HFFc6 (cell line): ENCODE measurements at regions not wholly inside any gene's neighbourhood (a gene's known extent, or its start where the extent isn't known, plus 50 kb on each side); places are given as distances from the start of the nearest gene placed in this dataset.

Experiments used
- DNase-seq: peaks from one replicate; pipeline ENCODE4 v3.0.0-alpha.2; 2018
- H3K27ac Mint-ChIP-seq: 2 replicates; pipeline ENCODE4 v1.8.0; 2020; ENCODE audit warnings: mild to moderate bottlenecking, mixed read lengths
- H3K27me3 Mint-ChIP-seq: 2 replicates; pipeline ENCODE4 v1.8.0; 2021; ENCODE audit warnings: mild to moderate bottlenecking, moderate library complexity, mixed read lengths; ENCODE audit not compliant: insufficient read depth
- H3K36me3 Mint-ChIP-seq: 2 replicates; pipeline ENCODE4 v1.8.0; 2021; ENCODE audit warnings: low read depth, mixed read lengths
- H3K4me1 Mint-ChIP-seq: 2 replicates; pipeline ENCODE4 v1.8.0; 2020; ENCODE audit warnings: low read depth, mixed read lengths
- H3K4me3 Mint-ChIP-seq: 2 replicates; pipeline ENCODE4 v1.8.0; 2020; ENCODE audit warnings: mild to moderate bottlenecking, moderate library complexity, mixed read lengths
- H3K9me3 Mint-ChIP-seq: 2 replicates; pipeline ENCODE4 v1.8.0; 2020; ENCODE audit warnings: mild to moderate bottlenecking, mixed read lengths
- CTCF ChIP-seq: fragments of 200-600 bp; sonication (generic); IDR thresholded peaks from 2 replicates; pipeline ENCODE4 v1.5.0; 2021; ENCODE audit warnings: antibody characterized with exemption, mild to moderate bottlenecking

GRCh38 chr17:70677783-70678647 is 508.7 kb downstream of the KCNJ2 start:
- Mint-ChIP-seq H3K36me3 (no peaks in the 10 kb centered on the region), H3K4me1 (no peaks in the 10 kb centered on the region), H3K4me3 (no peak overlapping the region), H3K27ac (no peak overlapping the region), H3K9me3 (peaks cover 21% of the 10 kb centered on the region; the same call in 1 of the 2 replicates), H3K27me3 (no peaks in the 10 kb centered on the region)
- no peak for DNase-seq
- TF ChIP-seq CTCF = no peak

GRCh38 chr17:70678889-70679288 is 509.6 kb downstream of the KCNJ2 start:
- H3K9me3 Mint-ChIP-seq = peaks cover 21% of the 10 kb centered on the region; the same call in 1 of the 2 replicates
- no peak for DNase-seq
- H3K36me3 Mint-ChIP-seq = no peaks in the 10 kb centered on the region
- no peak for TF ChIP-seq CTCF
- H3K27ac Mint-ChIP-seq = no peak overlapping the region
- H3K4me1 Mint-ChIP-seq = no peaks in the 10 kb centered on the region
- H3K27me3 Mint-ChIP-seq = no peaks in the 10 kb centered on the region
- no peak overlapping the region for H3K4me3 Mint-ChIP-seq

- no peak overlapping the region for H3K4me3 Mint-ChIP-seq
- no peak for TF ChIP-seq CTCF
- H3K27me3 Mint-ChIP-seq = no peaks in the 10 kb centered on the region
- no peaks in the 10 kb centered on the region for H3K4me1 Mint-ChIP-seq
- no peaks in the 10 kb centered on the region for H3K36me3 Mint-ChIP-seq
- H3K9me3 Mint-ChIP-seq = peaks cover 10% of the 10 kb centered on the region
- no peak for DNase-seq
- H3K27ac Mint-ChIP-seq = no peak overlapping the region
Measured at GRCh38 chr17:70683936-70684335, 514.6 kb downstream of the KCNJ2 start.

GRCh38 chr17:70687421-70687820 is 518.1 kb downstream of the KCNJ2 start:
- TF ChIP-seq CTCF = no peak
- DNase-seq = no peak
- no peaks in the 10 kb centered on the region for H3K27me3 Mint-ChIP-seq

GRCh38 chr17:70691150-70691549 is 521.8 kb downstream of the KCNJ2 start:
- H3K4me1 Mint-ChIP-seq = no peaks in the 10 kb centered on the region
- no peaks in the 10 kb centered on the region for H3K27me3 Mint-ChIP-seq
- no peak for TF ChIP-seq CTCF
- peaks cover 16% of the 10 kb centered on the region for H3K9me3 Mint-ChIP-seq
- H3K36me3 Mint-ChIP-seq = no peaks in the 10 kb centered on the region
- H3K4me3 Mint-ChIP-seq = no peak overlapping the region
- no peak overlapping the region for H3K27ac Mint-ChIP-seq
- no peak for DNase-seq

More at GRCh38 chr17:70687421-70687820, 518.1 kb downstream of the KCNJ2 start:
- H3K4me1 Mint-ChIP-seq = no peaks in the 10 kb centered on the region
- H3K27ac Mint-ChIP-seq = no peak overlapping the region
- H3K36me3 Mint-ChIP-seq = no peaks in the 10 kb centered on the region
- H3K9me3 Mint-ChIP-seq = peaks cover 15% of the 10 kb centered on the region
- no peak overlapping the region for H3K4me3 Mint-ChIP-seq
